COLO829 (cell line): ENCODE measurements at regions not wholly inside any gene's neighbourhood (a gene's known extent, or its start where the extent isn't known, plus 50 kb on each side); places are given as distances from the start of the nearest gene placed in this dataset.

Source experiments
- DNase-seq: peaks from one replicate; pipeline ENCODE4 v3.0.0; 2012; ENCODE audit warnings: low spot score

DNA sequence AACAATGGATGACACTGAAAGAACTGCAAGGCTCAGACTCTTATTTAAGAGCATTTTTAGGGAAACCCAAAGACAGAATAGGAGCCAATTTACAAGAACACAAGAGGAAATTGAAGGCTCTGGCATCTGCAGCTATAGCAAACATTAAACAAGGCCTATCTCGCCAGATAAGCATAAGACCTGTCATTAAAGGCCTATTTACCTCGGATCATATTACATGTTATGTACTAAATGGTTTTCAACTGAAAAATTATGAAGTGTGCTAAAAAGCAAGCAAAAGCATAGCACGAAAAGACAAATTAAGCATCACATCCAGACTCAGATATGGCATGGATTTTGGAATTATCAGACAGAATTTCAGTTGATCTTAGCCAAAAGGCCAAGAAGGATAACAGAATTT lies 617.1 kb downstream of the SQOR start:
- DNase-seq = no peak

DNA sequence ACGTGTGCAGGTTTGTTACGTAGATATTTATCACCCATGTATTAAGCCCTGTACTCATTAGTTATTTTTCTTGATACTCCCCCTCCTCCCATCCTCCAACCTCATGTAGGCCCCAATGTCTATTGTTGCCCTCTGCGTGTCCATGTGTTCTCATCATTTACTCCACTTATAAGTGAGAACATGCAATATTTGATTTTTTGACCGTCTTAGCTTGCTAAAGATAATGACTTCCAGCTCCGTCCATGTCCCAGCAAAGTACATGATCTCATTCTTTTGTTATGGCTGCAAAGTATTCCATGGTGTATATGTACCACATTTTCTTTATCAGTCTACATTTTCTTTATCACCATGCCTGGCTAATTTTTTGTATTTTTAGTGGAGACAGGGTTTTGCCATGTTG lies 623.2 kb downstream of the SQOR start:
- DNase-seq = no peak

DNA sequence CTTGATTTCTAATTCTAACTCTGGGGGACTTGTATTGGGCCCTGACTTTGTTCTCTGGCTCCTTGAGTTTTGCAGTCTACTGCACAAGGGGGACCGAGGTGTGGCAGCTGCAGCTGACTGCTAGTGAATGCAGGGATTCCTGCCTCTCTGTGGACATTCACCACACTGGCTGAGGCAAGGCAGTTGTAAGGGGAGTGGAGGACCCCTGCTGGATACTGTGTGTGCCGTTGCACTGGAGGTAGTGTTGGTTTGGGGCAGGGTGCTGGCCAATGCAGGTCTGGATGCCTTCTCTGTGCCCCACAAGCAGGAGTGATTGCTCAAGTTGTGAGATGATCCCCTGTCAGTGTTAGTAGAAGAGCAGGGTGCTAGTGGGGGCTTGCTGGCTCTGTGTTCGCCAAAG lies 626.1 kb downstream of the SQOR start:
- DNase-seq = no peak

DNA sequence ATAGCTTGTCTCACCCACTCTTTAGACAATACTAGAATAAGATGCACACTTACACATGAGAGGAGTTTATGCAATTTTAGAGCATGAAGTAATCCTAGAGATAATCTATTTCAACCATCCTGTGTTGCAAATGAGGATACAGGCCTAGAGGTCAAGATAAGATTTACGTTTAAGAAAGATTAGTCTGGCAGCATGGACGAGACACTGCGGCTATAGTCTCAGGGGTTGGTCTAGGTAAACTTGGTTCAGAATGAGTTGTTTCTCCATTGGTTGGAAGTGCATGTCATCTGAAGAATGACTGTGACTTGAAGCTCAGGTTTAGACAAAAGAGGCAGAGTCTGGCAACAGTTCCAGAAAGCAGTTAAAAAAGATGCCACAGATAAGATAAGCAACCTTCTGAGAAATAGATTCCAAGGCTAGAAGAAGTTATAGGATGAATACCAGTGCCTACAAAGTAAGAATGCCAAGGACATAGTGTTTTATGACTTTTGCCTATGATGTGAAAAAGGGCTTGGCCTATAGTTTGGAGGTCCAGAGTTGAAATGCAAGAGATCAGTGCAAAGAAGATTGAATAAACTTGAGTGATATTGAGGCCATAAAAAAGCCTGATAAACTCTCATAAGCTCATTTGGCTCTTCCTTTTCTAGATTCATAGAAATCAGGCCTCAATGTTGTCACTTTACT lies 631.0 kb downstream of the SQOR start:
- DNase-seq = no peak

DNA sequence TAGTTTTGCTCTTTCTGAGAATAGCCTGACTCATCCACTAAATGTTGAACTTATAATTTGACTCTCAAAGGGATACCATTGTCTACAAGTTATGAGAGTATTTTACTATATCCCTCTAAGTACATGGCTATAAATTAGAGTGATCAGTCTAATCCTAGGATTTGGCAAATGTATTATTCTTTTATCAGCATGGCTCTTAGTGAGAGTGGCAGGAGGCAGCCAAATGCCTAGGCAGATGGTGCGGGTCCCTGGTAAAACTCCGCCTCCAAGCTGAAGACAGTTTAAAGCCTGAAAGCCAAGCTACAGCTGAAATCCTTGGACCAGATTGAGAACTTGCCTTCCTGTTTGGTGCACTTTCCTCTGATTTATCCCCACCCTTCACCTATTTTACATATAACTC lies 631.8 kb downstream of the SQOR start:
- DNase-seq = no peak

DNA sequence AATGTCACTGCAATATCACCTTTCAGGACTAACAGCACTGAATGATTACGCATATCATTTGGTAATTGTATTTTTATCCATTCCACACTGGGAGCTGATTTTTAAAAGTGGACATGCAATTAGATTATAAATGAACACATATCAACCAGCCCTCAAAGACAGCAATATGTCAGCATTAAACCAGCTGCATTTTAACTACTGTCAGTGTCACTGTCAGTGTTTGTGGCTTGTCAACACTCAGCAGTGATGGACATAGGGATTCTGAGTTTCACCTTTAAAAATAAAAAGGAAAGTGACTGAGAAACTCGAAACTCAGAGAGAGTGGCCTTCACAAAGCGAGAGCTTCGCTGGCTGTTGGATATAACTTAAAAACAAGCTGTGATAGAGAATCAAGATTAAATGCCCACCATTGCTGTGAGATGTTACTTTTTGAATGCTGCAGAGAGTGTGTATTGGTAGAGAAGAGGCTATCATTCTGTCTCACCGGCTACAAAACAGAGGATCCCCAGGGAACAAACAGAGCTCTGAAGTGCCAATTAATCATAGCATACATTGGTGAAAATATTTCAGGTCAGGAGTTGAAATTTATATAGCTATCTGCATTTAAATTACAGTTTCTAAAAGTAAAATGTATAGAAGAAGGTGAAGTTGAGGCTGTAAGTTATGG lies 635.8 kb downstream of the SQOR start:
- DNase-seq = no peak

DNA sequence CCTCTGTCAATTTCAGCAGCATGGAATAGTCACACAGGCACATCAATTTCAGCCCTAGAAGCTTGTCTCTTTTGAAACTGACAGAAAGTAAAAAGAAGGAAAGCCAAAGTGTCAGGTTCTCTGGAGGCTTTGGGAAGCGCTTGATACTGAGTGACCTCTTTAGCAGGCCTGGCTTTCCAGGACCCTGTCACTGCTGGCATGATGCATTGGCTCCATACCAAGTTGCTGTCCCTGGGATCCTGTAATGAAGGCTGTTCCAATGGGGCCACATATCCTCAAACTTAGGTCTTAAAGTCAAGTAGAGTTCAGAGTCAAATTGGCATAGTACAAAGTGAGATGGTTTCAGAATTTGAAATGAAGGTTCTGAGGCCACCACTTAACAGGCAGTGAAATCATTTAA lies 640.9 kb downstream of the SQOR start:
- no peak for DNase-seq

DNA sequence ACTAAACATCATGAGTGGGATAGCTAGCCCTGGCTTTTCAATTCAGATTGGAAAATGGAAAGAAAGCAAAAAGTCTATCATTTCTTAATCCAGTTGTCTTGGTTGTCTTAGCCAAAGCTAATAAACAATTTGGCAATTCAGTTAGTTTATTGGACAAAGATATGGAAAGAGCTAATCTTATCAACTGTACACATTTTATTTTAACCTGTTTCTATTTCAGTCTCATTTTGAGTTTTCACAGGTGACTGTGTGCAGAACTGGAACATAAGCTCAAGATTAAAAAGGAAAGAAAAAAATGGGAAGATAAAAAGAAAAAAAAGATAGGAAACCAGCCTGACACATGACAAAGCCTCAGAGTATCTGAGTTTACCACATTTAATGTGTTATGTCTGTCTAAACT lies 642.6 kb downstream of the SQOR start:
- DNase-seq = no peak

DNA sequence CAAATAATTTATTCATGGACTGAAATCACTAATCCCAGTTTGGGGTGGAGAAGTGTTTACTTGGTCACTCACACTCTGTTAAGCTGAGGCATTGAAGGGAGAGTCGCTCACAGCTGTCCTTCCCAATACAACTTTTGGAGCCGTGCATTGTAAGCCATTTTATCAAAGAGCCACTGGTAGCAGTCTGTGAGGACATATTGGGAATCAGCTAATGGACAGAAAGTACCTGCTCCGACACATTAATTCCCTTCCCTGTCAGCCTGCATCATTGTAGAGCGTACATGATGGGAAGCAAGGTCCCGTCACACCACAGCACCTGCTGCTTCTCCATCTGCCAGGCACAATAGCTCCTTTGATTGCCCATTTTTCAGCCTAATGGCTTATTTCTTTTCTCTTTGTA lies 643.2 kb downstream of the SQOR start:
- DNase-seq = no peak

DNA sequence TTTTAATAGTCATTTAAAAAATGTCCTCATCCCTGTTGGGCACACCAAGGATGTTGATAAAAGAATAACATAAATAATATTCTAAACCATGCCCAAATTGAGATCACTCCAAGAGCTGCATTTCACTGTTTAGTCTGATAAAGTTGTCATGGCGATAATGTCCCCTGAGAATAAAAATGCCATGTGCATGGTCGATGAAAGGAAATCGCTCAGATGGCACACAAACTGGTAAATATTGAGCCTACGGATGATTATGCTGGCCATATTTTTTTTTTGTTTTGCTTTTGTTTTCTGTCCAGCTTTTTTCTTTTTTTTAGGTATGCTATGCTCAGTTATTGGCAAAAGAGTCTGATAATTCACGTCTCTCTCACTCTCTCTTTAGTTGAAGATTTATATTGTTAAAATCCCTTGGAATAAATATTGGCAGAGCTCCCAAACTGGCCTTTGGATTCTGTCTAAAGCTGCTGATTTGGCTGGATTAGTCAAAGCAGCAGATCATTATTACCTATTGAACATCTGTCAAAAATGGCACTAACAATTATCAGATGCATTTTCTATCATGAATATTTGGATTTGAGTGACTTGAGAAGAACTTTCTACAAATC lies 643.8 kb downstream of the SQOR start:
- DNase-seq = no peak

DNA sequence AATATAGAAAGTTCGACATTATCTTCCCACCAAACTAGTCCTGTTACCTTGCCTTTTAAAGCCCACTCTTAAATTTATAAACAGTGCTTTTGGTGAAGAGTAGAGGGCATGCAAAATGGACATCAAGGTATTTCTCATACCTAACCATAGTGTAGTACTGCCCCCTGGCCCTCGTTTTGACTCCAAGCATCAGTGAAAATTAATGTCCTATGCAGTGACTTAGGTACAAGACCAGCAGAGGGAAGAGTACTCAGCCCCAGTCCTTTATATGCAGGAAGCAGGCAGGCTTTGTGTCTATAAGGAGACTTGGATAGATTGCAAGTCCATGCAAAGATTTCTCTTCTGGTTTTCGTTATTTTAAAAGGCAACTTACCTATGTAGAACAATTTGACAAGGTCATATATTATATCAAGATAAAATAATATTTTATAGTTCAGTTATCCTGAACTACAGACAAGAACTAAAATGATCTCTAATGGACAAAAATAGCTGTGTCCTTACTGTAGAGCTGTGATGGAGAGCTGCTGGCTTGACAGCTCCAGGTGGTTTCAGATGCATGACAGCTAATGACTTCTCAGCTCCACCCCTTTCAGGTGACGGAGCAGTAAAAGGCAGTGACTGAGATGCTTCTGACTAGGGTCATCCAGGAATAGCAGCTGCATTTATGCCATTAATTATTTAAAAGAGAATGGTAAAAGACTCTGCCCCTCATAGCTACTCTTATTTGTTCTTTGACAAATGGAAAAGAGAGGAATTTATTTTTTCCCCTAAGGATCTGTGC lies 646.1 kb downstream of the SQOR start:
- DNase-seq = no peak

DNA sequence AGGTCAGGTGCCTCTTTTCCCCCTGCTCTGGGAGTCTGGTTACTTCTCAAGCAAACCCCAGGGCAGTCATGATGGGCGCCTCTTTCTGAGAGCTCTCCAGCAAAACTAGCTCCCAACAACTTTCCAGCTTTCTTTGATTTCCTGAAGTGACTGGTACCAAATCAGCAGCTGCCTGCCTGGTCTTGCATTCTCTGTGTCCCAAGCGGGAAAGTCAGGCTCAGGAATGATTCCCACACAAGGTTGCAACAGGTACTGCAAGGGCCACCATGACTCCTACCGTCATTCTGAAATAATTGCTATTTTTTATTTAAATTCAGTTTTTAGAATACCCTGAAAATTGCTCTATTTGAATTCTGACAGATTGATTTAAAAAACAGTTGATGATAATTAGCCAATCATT lies 658.7 kb downstream of the SQOR start:
- DNase-seq = no peak

DNA sequence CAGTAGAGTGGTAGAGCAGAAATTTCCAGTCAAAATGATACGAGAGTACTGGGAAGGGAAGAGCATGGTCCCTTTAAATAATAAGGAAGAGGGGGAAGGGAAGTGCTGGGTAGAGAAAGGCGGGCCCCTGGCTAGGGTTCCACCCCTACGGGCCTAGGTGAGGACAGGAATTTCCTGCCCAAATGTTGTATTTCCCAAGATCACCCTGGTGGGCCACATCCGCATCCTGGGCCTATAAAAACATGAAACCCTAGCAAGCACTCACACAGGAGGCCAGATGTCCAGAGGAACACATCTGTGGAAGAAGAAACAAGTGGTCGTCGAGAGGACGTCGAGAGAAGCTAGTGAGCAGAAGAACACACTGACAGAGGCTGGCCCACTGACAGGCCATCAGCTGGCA lies 661.2 kb downstream of the SQOR start:
- no peak for DNase-seq

DNA sequence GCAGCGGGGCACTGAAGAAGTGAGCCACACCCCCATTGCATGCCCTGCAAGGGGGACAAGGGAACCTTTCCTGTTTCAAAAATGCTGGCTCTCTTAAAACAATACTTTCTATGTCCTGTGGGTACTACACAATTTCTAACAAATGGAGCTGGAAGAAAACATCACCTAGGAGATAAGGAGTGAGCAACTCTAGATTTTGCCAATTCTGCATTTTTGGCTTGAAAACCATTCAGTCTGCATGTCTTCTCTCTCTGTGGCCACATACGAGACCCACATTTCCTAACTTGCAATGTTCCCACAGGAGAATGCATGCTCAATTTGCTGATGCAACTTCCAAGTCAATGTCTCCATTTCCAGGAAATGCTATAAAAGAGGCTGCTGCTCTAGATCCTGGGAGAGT lies 662.0 kb downstream of the SQOR start:
- DNase-seq = no peak

DNA sequence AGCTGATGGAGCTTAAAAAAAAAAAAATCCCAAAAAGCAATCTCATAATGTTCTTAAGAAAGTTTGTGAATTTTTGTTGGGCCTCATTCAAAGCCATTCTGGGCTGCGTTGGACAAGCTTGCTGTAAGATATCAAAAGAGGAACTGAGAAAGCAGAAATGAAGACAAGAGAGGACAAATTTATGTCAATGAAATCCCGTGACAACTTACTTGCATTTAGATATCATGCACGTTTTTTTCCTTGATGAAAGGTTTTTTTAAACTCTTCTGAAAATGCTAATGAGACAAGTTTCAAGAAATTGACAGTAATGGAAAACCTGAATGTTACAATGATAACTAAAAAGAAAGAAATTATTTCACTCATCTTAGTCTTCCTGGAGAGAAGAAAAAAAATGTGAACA lies 662.9 kb downstream of the SQOR start:
- no peak for DNase-seq

DNA sequence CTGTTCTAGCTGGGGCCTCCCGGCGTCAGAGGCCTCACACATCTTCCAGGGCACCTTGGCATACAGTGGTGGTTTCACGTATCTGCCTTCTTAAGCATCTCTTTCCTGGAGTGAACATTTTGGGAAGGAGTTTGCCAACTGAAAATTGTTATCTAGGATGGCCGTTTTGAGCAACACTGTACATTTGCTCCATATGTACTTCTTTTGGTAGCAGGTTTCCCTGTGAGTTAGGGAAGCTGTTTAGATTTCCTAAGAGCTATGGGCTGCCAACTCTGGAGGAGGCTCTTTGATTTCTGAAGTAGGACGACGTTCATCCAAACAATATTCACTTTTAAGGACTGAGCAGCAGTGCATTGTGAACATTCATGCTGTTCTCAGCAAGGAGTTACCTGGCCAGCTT lies 665.9 kb downstream of the SQOR start:
- no peak for DNase-seq

DNA sequence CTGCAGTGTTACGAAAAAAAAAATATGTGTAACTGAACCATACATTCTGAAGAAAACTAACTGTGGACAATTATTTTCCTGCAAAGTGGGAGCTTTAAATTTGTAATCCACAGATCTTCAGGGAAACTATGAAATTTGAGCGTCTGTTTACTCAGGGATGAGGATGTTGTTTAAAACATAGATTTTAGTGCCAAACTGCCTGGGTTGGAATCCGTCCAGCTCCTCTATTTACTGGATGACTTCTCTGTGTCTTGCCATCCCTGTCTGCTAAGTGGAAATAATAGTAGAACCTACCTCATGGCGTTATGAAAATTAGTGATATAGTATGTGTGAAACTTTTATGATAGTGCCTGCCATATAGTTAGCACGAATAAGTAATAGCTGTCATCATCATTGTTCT lies 666.5 kb downstream of the SQOR start:
- no peak for DNase-seq

DNA sequence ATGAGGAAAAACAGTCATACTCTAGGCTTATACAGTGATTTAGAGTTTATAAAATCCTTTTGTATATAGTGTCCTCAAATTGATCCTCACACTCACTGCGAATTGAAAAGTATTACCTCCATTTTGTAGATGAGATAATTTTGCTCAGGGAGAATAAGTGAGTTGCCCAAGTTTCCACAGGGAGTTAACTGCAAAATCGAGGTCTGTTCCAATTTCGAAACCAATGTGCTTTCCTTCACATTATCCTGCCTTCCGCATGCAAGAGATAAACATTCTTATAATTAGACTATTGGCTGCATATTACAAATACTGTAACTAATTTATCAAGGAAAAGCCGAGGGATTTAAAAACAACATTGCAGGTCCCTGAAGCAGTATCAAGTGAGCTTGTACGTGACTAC lies 667.0 kb downstream of the SQOR start:
- no peak for DNase-seq

DNA sequence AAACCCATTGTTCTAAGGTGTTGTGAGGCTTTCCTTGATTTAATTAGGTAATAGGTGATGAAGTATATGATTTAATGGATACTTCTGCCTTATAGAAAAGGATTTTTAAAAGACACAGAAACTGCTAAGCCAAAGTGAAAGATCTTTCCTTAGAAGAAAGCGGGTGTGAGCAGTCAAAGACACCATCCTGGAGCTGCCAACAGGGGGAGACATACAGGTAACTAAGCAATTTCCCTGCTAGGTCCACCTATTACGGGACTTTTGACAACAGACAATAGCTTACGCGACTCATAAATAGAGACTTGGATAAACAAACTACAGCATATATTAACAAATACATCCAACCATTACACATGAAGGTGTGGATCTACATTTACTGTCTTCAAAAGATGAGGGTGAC lies 669.5 kb downstream of the SQOR start:
- DNase-seq = peak; percentile 13

DNA sequence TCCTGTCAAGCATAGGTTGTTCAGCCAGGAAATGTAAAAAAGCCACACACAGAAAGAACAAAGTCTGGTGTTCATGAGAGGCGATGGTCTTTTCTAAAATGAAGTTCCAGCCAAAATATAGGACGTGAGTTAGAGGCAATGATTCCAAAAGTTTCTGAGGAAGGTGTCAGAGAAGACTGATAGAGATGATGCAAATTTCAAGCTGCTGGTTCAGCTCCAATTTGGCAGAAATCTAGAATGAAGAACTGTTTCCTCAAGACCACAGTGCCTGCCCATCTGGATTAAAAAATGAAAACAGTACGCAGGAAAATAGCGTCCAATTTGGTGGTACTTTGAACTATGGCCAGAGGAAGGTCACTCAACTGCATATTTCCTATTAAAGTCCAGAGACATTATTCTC lies 672.9 kb downstream of the SQOR start:
- no peak for DNase-seq

DNA sequence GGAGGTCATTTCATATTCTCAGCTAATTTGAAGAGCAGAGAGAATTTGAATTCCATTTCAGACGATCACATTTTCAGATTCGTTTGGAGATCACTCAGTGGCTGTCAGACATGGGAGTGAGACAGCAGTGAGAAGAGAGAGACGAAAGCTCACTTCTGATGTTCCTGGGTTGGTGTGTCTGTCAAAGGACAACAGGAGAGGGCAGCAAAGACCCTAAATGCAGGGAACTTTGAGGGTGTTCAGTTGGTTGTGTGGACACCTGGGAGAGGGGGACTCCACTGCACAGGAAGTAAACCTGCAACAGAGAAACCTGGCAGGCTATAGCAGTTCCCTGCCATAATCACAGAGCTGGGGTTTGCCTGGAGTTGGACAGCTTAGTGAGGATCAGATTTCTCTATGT lies 675.1 kb downstream of the SQOR start:
- DNase-seq = no peak

DNA sequence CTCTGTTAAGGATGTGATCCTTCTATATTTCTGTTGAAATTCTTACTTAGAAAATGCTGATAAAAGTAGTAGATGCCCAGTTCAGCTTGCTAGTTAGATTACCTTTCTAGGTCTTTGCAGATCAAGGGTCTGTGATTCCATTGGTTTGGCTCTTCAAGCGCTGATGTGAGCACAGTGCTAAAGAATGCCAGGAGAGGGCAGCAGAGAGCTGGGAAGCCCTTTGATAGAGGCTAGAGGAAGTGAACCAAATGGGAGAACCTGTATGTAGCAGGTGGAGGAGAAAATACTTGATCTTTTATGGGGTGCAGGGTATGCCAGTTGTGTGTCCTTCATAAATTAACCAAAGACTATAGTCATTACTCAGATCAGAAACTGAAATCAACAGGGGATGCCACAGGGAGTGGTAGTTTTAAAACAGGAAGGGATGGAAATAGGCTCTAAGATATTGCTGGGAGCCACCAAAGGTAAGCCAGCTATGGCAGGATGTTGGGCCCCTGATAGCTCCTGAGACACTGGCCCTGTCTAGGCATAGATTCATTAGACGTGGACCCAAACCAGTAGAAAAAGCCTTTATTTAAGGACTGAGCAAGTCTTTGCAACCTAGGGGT lies 677.4 kb downstream of the SQOR start:
- DNase-seq = peak; percentile 19

DNA sequence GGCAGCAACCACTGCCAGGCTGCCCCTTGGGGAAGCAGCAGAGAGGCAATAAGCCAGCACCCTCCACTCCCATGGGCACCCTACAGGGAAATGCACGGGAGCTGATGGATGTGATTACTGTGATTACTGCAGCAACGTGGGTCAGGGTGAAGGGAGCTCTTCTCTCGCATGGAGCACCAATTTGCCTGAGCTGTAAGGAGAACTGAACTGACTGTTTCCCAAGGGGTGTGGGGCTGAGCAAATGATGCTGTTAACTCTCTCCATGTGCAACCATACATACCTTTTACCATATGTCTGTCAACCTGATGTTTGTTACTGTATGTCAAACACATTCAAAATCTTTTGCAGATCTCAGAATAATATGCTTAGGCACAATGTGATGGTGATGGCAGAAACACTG lies 680.6 kb downstream of the SQOR start:
- DNase-seq = no peak
